ENCODE measurements at regions not wholly inside any gene's neighbourhood (a gene's known extent, or its start where the extent isn't known, plus 50 kb on each side); places are given as distances from the start of the nearest gene placed in this dataset.

DNA sequence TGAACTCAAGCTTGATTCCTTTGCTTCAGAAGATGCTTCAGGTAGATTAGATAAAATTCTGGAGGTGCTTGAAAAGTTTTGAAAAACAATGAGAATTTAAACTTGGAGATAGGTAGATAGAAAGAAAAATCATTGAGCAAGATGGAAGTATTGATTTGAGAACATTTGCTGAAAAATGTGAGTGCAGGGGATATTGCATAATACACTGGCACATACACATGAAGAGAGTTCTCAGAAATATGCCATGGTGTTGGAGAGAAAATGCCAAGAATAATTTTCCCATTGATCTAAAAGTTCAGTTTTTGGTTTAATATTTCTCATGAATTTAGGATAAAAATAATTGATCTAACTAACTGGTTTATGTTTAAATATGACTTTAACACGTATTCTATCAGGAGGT lies 107.2 kb upstream of the GBE1 start:
- no peak for FAIRE-seq
- no peak overlapping the region for H3K9ac ChIP-seq (ENCODE audit: insufficient read depth in 1 of 2, low read depth in 2 of 2, low read length in 2 of 2)
- ATAC-seq, result no peak
- H3K4me1 ChIP-seq (replicated peaks in 1 of 2; ENCODE audit: control insufficient read depth in 2 of 2, insufficient read depth in 2 of 2, low read length in 2 of 2), result no peaks in the 10 kb centered on the region
- 0% methylated on average over 1 of the region's 1 CpG for WGBS (ENCODE audit: insufficient coverage, low coverage, missing lambda C conversion rate)
- no peak overlapping the region for H3K27ac ChIP-seq (ENCODE audit: extremely low read depth, low read depth, low read length)
- no peaks in the 10 kb centered on the region for H3K9me3 ChIP-seq (replicated peaks; ENCODE audit: control insufficient read depth, insufficient read depth, low read depth, low read length)
- no peaks in the 10 kb centered on the region for H3K9me1 ChIP-seq (ENCODE audit: control insufficient read depth, insufficient read depth, low read length)
- H2AFZ ChIP-seq (ENCODE audit: low read depth, low read length), result no peak overlapping the region
- no peak for DNase-seq (ENCODE audit: extremely low read depth in 1 of 4, low spot score in 3 of 4)
- H3K36me3 ChIP-seq (ENCODE audit: control insufficient read depth, insufficient read depth, low read length), result no peaks in the 10 kb centered on the region
- H4K20me1 ChIP-seq (replicated peaks; ENCODE audit: control insufficient read depth, insufficient read depth, low read length), result no peaks in the 10 kb centered on the region
- no TSS peak for BruUV-seq (replicated peaks)
- H3K79me2 ChIP-seq (ENCODE audit: control insufficient read depth, insufficient read depth, low read length), result no peaks in the 10 kb centered on the region
- in situ Hi-C loops (cut with MboI), result no loop called here
- no peaks in the 10 kb centered on the region for H3K27me3 ChIP-seq (ENCODE audit: control insufficient read depth in 2 of 2, insufficient read depth in 2 of 2, low read length in 2 of 2)
- H3K4me3 ChIP-seq, result no peak overlapping the region
- CTCF ChIA-PET (ENCODE audit: low intra/inter-chr PET ratio), result no interaction called here
- POLR2A ChIA-PET, result no interaction called here
- H3K4me2 ChIP-seq (ENCODE audit: insufficient read depth, low read length), result no peak overlapping the region
- intact Hi-C loops (cut with micrococcal nuclease), result no loop called here
- no peak for TF ChIP-seq ZNF121 (CRISPR knock-in tag; conservative IDR thresholded peaks at IDR 0.05)
- TF ChIP-seq, protein P1, sequence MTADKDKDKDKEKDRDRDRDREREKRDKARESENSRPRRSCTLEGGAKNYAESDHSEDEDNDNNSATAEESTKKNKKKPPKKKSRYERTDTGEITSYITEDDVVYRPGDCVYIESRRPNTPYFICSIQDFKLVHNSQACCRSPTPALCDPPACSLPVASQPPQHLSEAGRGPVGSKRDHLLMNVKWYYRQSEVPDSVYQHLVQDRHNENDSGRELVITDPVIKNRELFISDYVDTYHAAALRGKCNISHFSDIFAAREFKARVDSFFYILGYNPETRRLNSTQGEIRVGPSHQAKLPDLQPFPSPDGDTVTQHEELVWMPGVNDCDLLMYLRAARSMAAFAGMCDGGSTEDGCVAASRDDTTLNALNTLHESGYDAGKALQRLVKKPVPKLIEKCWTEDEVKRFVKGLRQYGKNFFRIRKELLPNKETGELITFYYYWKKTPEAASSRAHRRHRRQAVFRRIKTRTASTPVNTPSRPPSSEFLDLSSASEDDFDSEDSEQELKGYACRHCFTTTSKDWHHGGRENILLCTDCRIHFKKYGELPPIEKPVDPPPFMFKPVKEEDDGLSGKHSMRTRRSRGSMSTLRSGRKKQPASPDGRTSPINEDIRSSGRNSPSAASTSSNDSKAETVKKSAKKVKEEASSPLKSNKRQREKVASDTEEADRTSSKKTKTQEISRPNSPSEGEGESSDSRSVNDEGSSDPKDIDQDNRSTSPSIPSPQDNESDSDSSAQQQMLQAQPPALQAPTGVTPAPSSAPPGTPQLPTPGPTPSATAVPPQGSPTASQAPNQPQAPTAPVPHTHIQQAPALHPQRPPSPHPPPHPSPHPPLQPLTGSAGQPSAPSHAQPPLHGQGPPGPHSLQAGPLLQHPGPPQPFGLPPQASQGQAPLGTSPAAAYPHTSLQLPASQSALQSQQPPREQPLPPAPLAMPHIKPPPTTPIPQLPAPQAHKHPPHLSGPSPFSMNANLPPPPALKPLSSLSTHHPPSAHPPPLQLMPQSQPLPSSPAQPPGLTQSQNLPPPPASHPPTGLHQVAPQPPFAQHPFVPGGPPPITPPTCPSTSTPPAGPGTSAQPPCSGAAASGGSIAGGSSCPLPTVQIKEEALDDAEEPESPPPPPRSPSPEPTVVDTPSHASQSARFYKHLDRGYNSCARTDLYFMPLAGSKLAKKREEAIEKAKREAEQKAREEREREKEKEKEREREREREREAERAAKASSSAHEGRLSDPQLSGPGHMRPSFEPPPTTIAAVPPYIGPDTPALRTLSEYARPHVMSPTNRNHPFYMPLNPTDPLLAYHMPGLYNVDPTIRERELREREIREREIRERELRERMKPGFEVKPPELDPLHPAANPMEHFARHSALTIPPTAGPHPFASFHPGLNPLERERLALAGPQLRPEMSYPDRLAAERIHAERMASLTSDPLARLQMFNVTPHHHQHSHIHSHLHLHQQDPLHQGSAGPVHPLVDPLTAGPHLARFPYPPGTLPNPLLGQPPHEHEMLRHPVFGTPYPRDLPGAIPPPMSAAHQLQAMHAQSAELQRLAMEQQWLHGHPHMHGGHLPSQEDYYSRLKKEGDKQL (CRISPR knock-in tag; IDR thresholded peaks at IDR 0.05; ENCODE audit: borderline replicate concordance), result no peak
- no peak for TF ChIP-seq TBP (optimal IDR thresholded peaks at IDR 0.05; ENCODE audit: low read depth, low read length)
- TF ChIP-seq HES1 (IDR thresholded peaks at IDR 0.05; ENCODE audit: low read depth), result no peak
- TF ChIP-seq YY1 (IDR thresholded peaks at IDR 0.05; ENCODE audit: borderline replicate concordance in 1 of 3, control insufficient read depth in 1 of 3, extremely low read depth in 1 of 3, insufficient read depth in 3 of 3, insufficient read length in 1 of 3, insufficient replicate concordance in 2 of 3, low read depth in 1 of 3, low read length in 2 of 3), result no peak
- TF ChIP-seq RBBP5 (IDR thresholded peaks at IDR 0.05; ENCODE audit: borderline replicate concordance, insufficient read depth, low read length, poor library complexity, severe bottlenecking), result no peak
- TF ChIP-seq NFIX (CRISPR knock-in tag; IDR thresholded peaks at IDR 0.05; ENCODE audit: low read depth), result no peak
- TF ChIP-seq DPF2 (IDR thresholded peaks at IDR 0.05), result no peak
- TF ChIP-seq SIRT6 (IDR thresholded peaks at IDR 0.05; ENCODE audit: low read depth, low read length), result no peak
- TF ChIP-seq, protein P2, sequence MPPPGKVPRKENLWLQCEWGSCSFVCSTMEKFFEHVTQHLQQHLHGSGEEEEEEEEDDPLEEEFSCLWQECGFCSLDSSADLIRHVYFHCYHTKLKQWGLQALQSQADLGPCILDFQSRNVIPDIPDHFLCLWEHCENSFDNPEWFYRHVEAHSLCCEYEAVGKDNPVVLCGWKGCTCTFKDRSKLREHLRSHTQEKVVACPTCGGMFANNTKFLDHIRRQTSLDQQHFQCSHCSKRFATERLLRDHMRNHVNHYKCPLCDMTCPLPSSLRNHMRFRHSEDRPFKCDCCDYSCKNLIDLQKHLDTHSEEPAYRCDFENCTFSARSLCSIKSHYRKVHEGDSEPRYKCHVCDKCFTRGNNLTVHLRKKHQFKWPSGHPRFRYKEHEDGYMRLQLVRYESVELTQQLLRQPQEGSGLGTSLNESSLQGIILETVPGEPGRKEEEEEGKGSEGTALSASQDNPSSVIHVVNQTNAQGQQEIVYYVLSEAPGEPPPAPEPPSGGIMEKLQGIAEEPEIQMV (tag; conservative IDR thresholded peaks at IDR 0.05; ENCODE audit: low read depth), result no peak
- TF ChIP-seq, protein P3, sequence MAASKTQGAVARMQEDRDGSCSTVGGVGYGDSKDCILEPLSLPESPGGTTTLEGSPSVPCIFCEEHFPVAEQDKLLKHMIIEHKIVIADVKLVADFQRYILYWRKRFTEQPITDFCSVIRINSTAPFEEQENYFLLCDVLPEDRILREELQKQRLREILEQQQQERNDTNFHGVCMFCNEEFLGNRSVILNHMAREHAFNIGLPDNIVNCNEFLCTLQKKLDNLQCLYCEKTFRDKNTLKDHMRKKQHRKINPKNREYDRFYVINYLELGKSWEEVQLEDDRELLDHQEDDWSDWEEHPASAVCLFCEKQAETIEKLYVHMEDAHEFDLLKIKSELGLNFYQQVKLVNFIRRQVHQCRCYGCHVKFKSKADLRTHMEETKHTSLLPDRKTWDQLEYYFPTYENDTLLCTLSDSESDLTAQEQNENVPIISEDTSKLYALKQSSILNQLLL (CRISPR knock-in tag; IDR thresholded peaks at IDR 0.05; ENCODE audit: borderline replicate concordance), result no peak
